ENCODE measurements at regions not wholly inside any gene's neighbourhood (a gene's known extent, or its start where the extent isn't known, plus 50 kb on each side); places are given as distances from the start of the nearest gene placed in this dataset.

DNA sequence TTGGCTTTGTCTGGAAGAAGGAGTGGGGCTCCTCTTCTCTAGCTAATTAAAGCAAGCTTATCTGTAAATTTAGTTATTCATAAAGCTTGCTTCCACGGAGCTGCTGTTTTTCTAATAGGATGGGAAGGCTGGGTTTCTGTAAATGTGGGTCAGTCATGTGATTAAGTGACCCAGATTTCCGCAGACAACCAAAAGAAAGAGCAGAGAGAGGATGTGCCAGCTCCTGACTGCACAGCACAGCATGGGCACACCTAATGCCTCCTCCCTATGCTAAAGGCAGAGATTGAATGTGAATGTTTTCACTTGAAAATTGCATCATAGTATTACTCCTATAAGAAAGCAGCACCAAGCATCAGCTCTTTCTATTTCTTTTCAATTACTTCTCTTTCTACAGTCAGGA lies 160.2 kb downstream of the FAT3 start:
- ATAC-seq, result no peak
- BruUV-seq (replicated peaks), result no TSS peak
- Histone ChIP-seq H3K9me3 (ENCODE audit: control insufficient read depth, insufficient read depth, low read depth, low read length) (no peaks in the 10 kb centered on the region), H3K4me3 (ENCODE audit: low read depth in 2 of 2, low read length in 2 of 2) (no peak overlapping the region), H3K27ac (ENCODE audit: low read length) (no peak overlapping the region), H3K36me3 (ENCODE audit: control insufficient read depth, insufficient read depth, low read length) (no peaks in the 10 kb centered on the region), H3K4me1 (ENCODE audit: control insufficient read depth, insufficient read depth, low read length) (no peaks in the 10 kb centered on the region), H3K27me3 (ENCODE audit: control insufficient read depth, insufficient read depth, low read length) (no peaks in the 10 kb centered on the region)
- ChIA-PET POLR2A (no interaction called here), CTCF (no interaction called here)
- intact Hi-C loops (cut with micrococcal nuclease; ENCODE audit: unreplicated experiment), result no loop called here
- TF ChIP-seq SIN3A (IDR thresholded peaks at IDR 0.05; ENCODE audit: borderline replicate concordance, insufficient read depth, low read depth, low read length) (no peak), POLR2AphosphoS5 (IDR thresholded peaks at IDR 0.05; ENCODE audit: low read depth, low read length) (no peak), TCF7L2 (IDR thresholded peaks at IDR 0.05; ENCODE audit: low read depth, low read length) (no peak)
- TF ChIP-seq, protein P1, sequence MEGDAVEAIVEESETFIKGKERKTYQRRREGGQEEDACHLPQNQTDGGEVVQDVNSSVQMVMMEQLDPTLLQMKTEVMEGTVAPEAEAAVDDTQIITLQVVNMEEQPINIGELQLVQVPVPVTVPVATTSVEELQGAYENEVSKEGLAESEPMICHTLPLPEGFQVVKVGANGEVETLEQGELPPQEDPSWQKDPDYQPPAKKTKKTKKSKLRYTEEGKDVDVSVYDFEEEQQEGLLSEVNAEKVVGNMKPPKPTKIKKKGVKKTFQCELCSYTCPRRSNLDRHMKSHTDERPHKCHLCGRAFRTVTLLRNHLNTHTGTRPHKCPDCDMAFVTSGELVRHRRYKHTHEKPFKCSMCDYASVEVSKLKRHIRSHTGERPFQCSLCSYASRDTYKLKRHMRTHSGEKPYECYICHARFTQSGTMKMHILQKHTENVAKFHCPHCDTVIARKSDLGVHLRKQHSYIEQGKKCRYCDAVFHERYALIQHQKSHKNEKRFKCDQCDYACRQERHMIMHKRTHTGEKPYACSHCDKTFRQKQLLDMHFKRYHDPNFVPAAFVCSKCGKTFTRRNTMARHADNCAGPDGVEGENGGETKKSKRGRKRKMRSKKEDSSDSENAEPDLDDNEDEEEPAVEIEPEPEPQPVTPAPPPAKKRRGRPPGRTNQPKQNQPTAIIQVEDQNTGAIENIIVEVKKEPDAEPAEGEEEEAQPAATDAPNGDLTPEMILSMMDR (IDR thresholded peaks at IDR 0.05), result no peak
- TF ChIP-seq, protein P2, sequence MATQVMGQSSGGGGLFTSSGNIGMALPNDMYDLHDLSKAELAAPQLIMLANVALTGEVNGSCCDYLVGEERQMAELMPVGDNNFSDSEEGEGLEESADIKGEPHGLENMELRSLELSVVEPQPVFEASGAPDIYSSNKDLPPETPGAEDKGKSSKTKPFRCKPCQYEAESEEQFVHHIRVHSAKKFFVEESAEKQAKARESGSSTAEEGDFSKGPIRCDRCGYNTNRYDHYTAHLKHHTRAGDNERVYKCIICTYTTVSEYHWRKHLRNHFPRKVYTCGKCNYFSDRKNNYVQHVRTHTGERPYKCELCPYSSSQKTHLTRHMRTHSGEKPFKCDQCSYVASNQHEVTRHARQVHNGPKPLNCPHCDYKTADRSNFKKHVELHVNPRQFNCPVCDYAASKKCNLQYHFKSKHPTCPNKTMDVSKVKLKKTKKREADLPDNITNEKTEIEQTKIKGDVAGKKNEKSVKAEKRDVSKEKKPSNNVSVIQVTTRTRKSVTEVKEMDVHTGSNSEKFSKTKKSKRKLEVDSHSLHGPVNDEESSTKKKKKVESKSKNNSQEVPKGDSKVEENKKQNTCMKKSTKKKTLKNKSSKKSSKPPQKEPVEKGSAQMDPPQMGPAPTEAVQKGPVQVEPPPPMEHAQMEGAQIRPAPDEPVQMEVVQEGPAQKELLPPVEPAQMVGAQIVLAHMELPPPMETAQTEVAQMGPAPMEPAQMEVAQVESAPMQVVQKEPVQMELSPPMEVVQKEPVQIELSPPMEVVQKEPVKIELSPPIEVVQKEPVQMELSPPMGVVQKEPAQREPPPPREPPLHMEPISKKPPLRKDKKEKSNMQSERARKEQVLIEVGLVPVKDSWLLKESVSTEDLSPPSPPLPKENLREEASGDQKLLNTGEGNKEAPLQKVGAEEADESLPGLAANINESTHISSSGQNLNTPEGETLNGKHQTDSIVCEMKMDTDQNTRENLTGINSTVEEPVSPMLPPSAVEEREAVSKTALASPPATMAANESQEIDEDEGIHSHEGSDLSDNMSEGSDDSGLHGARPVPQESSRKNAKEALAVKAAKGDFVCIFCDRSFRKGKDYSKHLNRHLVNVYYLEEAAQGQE (IDR thresholded peaks at IDR 0.05; ENCODE audit: insufficient read depth in 1 of 2, low read depth in 2 of 2, low read length in 1 of 2), result no peak
- DNase-seq (ENCODE audit: low read depth, low spot score), result no peak
- in situ Hi-C loops (cut with HindIII; ENCODE audit: low pct_unique_long_range_greater_than_20kb, low sequenced_read_pairs), result no loop called here

DNA sequence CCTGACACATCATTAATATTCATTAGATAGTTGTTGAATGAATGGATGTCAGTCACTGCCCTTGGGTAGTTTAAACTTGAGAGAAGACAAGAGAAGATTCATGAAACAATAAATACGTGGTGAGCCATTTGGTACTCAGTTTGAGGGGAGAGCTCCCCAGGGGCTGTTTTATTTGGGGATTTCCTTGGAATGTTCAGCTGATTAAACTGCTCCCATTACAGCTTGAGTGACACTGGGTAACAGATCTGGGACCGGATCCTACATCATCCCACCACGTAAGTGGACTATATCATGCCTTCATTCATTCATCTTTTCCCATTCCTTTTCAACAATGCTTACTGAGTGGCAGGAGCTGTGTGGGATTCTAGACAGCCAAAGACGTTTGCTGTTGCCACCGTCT lies 162.0 kb downstream of the FAT3 start:
- no peak for ATAC-seq
- Histone ChIP-seq H3K36me3 (ENCODE audit: control insufficient read depth, insufficient read depth, low read length) (no peaks in the 10 kb centered on the region), H3K27ac (ENCODE audit: low read length) (no peak overlapping the region), H3K4me3 (ENCODE audit: low read depth in 2 of 2, low read length in 2 of 2) (no peak overlapping the region), H3K27me3 (ENCODE audit: control insufficient read depth, insufficient read depth, low read length) (no peaks in the 10 kb centered on the region; the same call in 1 of the 2 replicates), H3K4me1 (ENCODE audit: control insufficient read depth, insufficient read depth, low read length) (no peaks in the 10 kb centered on the region), H3K9me3 (ENCODE audit: control insufficient read depth, insufficient read depth, low read depth, low read length) (no peaks in the 10 kb centered on the region)
- intact Hi-C loops (cut with micrococcal nuclease; ENCODE audit: unreplicated experiment) (no loop called here), in situ Hi-C loops (cut with HindIII; ENCODE audit: low pct_unique_long_range_greater_than_20kb, low sequenced_read_pairs) (no loop called here)
- no TSS peak for BruUV-seq (replicated peaks)
- TF ChIP-seq TCF7L2 (IDR thresholded peaks at IDR 0.05; ENCODE audit: low read depth, low read length) (no peak), POLR2AphosphoS5 (IDR thresholded peaks at IDR 0.05; ENCODE audit: low read depth, low read length) (no peak), SIN3A (IDR thresholded peaks at IDR 0.05; ENCODE audit: borderline replicate concordance, insufficient read depth, low read depth, low read length) (no peak)
- TF ChIP-seq, protein P2 (IDR thresholded peaks at IDR 0.05; ENCODE audit: insufficient read depth in 1 of 2, low read depth in 2 of 2, low read length in 1 of 2), result no peak
- TF ChIP-seq, protein P1 (IDR thresholded peaks at IDR 0.05), result no peak
- POLR2A ChIA-PET, result no interaction called here
- DNase-seq (ENCODE audit: low read depth, low spot score), result no peak
- CTCF ChIA-PET, result no interaction called here

Data from Panc1 (cell line).